ENCODE measurements at regions not wholly inside any gene's neighbourhood (a gene's known extent, or its start where the extent isn't known, plus 50 kb on each side); places are given as distances from the start of the nearest gene placed in this dataset.

DNA sequence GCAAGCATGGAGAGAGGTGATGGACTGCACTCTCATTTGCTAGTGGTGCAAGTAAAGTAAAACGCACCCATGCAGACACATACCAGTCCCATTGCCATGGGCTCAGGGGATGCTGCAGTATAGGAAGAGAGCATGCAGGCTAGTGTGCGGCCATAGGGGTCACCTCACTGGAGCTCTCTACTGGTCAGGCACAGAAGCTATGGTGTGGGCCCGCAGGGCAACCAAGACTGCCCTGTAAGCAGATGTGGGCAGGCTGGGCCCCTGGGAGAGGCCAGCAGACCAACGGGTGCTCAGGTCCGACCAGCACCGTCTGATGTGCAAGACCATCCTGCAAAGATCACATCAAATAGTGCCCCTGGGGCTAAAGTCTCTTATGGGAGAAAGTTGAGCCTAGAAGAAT, 290.7 kb downstream of the HTR1B start:
- no peak for TF ChIP-seq FOXP2 (optimal IDR thresholded peaks at IDR 0.05; ENCODE audit: borderline replicate concordance, extremely low read depth, extremely low read length, insufficient read depth)
- TF ChIP-seq TAF1 (IDR thresholded peaks at IDR 0.05; ENCODE audit: borderline replicate concordance, insufficient read depth, low read length): no peak
- TF ChIP-seq, protein P1, sequence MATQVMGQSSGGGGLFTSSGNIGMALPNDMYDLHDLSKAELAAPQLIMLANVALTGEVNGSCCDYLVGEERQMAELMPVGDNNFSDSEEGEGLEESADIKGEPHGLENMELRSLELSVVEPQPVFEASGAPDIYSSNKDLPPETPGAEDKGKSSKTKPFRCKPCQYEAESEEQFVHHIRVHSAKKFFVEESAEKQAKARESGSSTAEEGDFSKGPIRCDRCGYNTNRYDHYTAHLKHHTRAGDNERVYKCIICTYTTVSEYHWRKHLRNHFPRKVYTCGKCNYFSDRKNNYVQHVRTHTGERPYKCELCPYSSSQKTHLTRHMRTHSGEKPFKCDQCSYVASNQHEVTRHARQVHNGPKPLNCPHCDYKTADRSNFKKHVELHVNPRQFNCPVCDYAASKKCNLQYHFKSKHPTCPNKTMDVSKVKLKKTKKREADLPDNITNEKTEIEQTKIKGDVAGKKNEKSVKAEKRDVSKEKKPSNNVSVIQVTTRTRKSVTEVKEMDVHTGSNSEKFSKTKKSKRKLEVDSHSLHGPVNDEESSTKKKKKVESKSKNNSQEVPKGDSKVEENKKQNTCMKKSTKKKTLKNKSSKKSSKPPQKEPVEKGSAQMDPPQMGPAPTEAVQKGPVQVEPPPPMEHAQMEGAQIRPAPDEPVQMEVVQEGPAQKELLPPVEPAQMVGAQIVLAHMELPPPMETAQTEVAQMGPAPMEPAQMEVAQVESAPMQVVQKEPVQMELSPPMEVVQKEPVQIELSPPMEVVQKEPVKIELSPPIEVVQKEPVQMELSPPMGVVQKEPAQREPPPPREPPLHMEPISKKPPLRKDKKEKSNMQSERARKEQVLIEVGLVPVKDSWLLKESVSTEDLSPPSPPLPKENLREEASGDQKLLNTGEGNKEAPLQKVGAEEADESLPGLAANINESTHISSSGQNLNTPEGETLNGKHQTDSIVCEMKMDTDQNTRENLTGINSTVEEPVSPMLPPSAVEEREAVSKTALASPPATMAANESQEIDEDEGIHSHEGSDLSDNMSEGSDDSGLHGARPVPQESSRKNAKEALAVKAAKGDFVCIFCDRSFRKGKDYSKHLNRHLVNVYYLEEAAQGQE (IDR thresholded peaks at IDR 0.05; ENCODE audit: insufficient read depth in 1 of 2, low read depth in 2 of 2, low read length in 2 of 2): no peak
- no peak for TF ChIP-seq POLR2AphosphoS5 (IDR thresholded peaks at IDR 0.05; ENCODE audit: low read depth, low read length)

DNA sequence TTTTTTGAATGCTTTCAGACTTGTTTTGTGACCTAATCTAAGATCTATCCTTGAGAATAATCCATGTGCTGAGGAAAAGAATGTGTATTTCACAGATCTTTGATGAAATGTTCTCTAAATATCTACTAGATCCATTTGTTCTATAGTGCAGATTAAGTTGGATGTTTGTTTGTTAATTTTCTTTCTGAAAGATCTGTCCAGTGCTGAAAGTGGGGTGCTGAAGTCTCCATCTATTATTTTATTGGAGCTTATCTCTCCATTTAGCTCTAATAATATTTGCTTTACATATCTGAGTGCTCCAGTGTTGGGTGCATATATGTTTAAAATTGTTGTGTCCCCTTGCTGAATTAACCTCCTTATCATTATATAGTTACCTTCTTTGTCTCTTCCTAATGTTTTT, 303.6 kb downstream of the HTR1B start:
- TF ChIP-seq FOXP2 (optimal IDR thresholded peaks at IDR 0.05; ENCODE audit: borderline replicate concordance, extremely low read depth, extremely low read length, insufficient read depth) (no peak), TAF1 (IDR thresholded peaks at IDR 0.05; ENCODE audit: borderline replicate concordance, insufficient read depth, low read length) (no peak), SIN3A (IDR thresholded peaks at IDR 0.05; ENCODE audit: borderline replicate concordance, insufficient read depth, low read length) (no peak), POLR2AphosphoS5 (IDR thresholded peaks at IDR 0.05; ENCODE audit: low read depth, low read length) (no peak)
- TF ChIP-seq, protein P1 (IDR thresholded peaks at IDR 0.05; ENCODE audit: insufficient read depth in 1 of 2, low read depth in 2 of 2, low read length in 2 of 2): no peak

DNA sequence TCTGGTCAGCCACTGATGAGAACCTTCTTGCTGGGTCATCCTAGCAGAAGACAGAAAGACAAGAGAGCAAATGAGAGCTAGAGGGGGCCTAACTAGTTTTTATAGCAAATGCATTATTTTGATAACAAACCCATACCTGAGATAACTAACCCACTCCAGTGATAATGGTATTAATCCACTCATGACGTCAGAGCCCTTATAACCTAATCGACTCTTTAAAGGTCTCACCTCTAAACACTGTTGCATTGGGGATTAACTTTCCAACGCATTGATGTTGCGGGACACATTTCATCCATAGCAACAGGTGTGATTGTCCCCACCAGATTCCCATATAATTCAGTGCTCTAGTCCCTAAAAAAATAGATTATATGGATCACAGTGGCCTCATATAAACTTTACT, 312.1 kb downstream of the HTR1B start:
- TF ChIP-seq, protein P1 (IDR thresholded peaks at IDR 0.05; ENCODE audit: insufficient read depth in 1 of 2, low read depth in 2 of 2, low read length in 2 of 2): no peak
- TF ChIP-seq FOXP2 (optimal IDR thresholded peaks at IDR 0.05; ENCODE audit: borderline replicate concordance, extremely low read depth, extremely low read length, insufficient read depth): no peak
- no peak for TF ChIP-seq SIN3A (IDR thresholded peaks at IDR 0.05; ENCODE audit: borderline replicate concordance, insufficient read depth, low read length)
- TF ChIP-seq TAF1 (IDR thresholded peaks at IDR 0.05; ENCODE audit: borderline replicate concordance, insufficient read depth, low read length): no peak
- TF ChIP-seq POLR2AphosphoS5 (IDR thresholded peaks at IDR 0.05; ENCODE audit: low read depth, low read length): no peak

DNA sequence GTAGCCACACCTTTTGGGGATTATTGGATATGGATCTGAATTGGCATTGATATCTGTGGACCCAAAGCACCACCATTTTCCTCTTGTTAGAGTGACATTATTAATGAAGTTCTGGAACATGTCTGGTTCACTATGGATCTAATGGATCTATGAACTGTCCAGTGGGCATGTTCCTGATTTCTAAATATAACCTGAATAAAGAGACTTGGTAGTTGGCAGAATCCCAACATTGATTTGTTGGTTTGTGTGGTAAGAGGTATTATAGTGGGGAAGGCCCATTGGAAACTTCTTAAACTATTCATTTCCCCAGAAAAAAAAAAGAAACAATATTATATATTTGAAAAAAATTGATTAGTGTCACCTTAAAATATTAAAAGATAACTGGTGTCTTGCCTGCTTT, 312.6 kb downstream of the HTR1B start:
- TF ChIP-seq, protein P1 (IDR thresholded peaks at IDR 0.05; ENCODE audit: insufficient read depth in 1 of 2, low read depth in 2 of 2, low read length in 2 of 2): no peak
- TF ChIP-seq SIN3A (IDR thresholded peaks at IDR 0.05; ENCODE audit: borderline replicate concordance, insufficient read depth, low read length) (no peak), FOXP2 (optimal IDR thresholded peaks at IDR 0.05; ENCODE audit: borderline replicate concordance, extremely low read depth, extremely low read length, insufficient read depth) (no peak), TAF1 (IDR thresholded peaks at IDR 0.05; ENCODE audit: borderline replicate concordance, insufficient read depth, low read length) (no peak), POLR2AphosphoS5 (IDR thresholded peaks at IDR 0.05; ENCODE audit: low read depth, low read length) (no peak)

DNA sequence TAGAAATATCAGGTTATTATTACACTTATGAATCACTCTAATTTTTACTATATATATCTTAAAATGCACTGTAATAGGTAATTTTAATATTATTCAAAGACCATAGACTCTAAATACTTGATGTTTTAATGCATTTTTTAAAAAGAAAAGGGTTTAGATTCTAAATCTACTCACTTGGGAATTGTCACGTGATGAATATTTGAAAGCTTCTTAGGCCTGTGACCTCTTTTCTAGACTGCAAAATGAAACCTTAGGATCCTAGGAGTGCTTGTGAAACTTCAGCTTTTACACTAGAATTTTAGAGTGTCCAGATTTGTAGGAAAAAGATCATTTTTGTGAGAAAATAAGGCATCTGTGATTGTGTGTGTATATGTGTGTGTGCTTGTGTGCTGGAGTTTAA, 318.0 kb downstream of the HTR1B start:
- TF ChIP-seq POLR2AphosphoS5 (IDR thresholded peaks at IDR 0.05; ENCODE audit: low read depth, low read length) (no peak), SIN3A (IDR thresholded peaks at IDR 0.05; ENCODE audit: borderline replicate concordance, insufficient read depth, low read length) (no peak), FOXP2 (optimal IDR thresholded peaks at IDR 0.05; ENCODE audit: borderline replicate concordance, extremely low read depth, extremely low read length, insufficient read depth) (no peak), TAF1 (IDR thresholded peaks at IDR 0.05; ENCODE audit: borderline replicate concordance, insufficient read depth, low read length) (no peak)
- TF ChIP-seq, protein P1 (IDR thresholded peaks at IDR 0.05; ENCODE audit: insufficient read depth in 1 of 2, low read depth in 2 of 2, low read length in 2 of 2): no peak

Data from PFSK-1 (cell line).